ENCODE measurements at regions not wholly inside any gene's neighbourhood (a gene's known extent, or its start where the extent isn't known, plus 50 kb on each side); places are given as distances from the start of the nearest gene placed in this dataset.

GRCh38 chr5:3740546-3741373 is 145.1 kb downstream of the IRX1 start:
- Mint-ChIP-seq H3K36me3 (ENCODE audit: low read depth) (no peaks in the 10 kb centered on the region), H3K4me3 (ENCODE audit: low read depth) (no peak overlapping the region), H3K27me3 (ENCODE audit: low read depth) (no peaks in the 10 kb centered on the region), H3K27ac (no peak overlapping the region), H3K4me1 (ENCODE audit: low read depth) (no peaks in the 10 kb centered on the region), H3K9me3 (peaks cover 11% of the 10 kb centered on the region)
- DNase-seq (ENCODE audit: low spot score), result no peak
- intact Hi-C loops (cut with micrococcal nuclease), result no loop called here

- no peak for DNase-seq (ENCODE audit: low spot score)
- intact Hi-C loops (cut with micrococcal nuclease), result no loop called here
- Mint-ChIP-seq H3K4me1 (ENCODE audit: low read depth) (no peaks in the 10 kb centered on the region), H3K9me3 (peaks cover 12% of the 10 kb centered on the region), H3K27ac (no peak overlapping the region), H3K27me3 (ENCODE audit: low read depth) (no peaks in the 10 kb centered on the region), H3K36me3 (ENCODE audit: low read depth) (no peaks in the 10 kb centered on the region), H3K4me3 (ENCODE audit: low read depth) (no peak overlapping the region)
Observed at GRCh38 chr5:3741374-3741770, 145.7 kb downstream of the IRX1 start.

- Mint-ChIP-seq H3K27me3 (ENCODE audit: low read depth) (no peaks in the 10 kb centered on the region), H3K9me3 (peaks cover 18% of the 10 kb centered on the region), H3K4me1 (ENCODE audit: low read depth) (no peaks in the 10 kb centered on the region), H3K4me3 (ENCODE audit: low read depth) (no peak overlapping the region), H3K36me3 (ENCODE audit: low read depth) (no peaks in the 10 kb centered on the region), H3K27ac (no peak overlapping the region)
- no peak for DNase-seq (ENCODE audit: low spot score)
- intact Hi-C loops (cut with micrococcal nuclease), result no loop called here
Observed at GRCh38 chr5:3742750-3743149, 147.1 kb downstream of the IRX1 start.

GRCh38 chr5:3751846-3752245 is 156.2 kb downstream of the IRX1 start:
- DNase-seq (ENCODE audit: low spot score), result no peak
- no peak overlapping the region for H3K27ac Mint-ChIP-seq
- no peaks in the 10 kb centered on the region for H3K36me3 Mint-ChIP-seq (ENCODE audit: low read depth)
- H3K27me3 Mint-ChIP-seq (ENCODE audit: low read depth), result no peaks in the 10 kb centered on the region
- H3K4me3 Mint-ChIP-seq (ENCODE audit: low read depth), result no peak overlapping the region
- H3K4me1 Mint-ChIP-seq (ENCODE audit: low read depth), result no peaks in the 10 kb centered on the region
- intact Hi-C loops (cut with micrococcal nuclease), result no loop called here
- H3K9me3 Mint-ChIP-seq, result peaks cover 16% of the 10 kb centered on the region

GRCh38 chr5:3778000-3778550 is 182.4 kb downstream of the IRX1 start:
- H3K27ac Mint-ChIP-seq, result no peak overlapping the region
- intact Hi-C loops (cut with micrococcal nuclease), result no loop called here
- no peaks in the 10 kb centered on the region for H3K36me3 Mint-ChIP-seq (ENCODE audit: low read depth)
- no peaks in the 10 kb centered on the region for H3K27me3 Mint-ChIP-seq (ENCODE audit: low read depth)
- DNase-seq (ENCODE audit: low spot score), result no peak
- H3K9me3 Mint-ChIP-seq, result peaks cover 19% of the 10 kb centered on the region
- no peaks in the 10 kb centered on the region for H3K4me1 Mint-ChIP-seq (ENCODE audit: low read depth)
- no peak overlapping the region for H3K4me3 Mint-ChIP-seq (ENCODE audit: low read depth)

- Mint-ChIP-seq H3K36me3 (ENCODE audit: low read depth) (no peaks in the 10 kb centered on the region), H3K4me1 (ENCODE audit: low read depth) (no peaks in the 10 kb centered on the region), H3K27me3 (ENCODE audit: low read depth) (no peaks in the 10 kb centered on the region), H3K27ac (no peak overlapping the region), H3K9me3 (peaks cover 24% of the 10 kb centered on the region), H3K4me3 (ENCODE audit: low read depth) (no peak overlapping the region)
- intact Hi-C loops (cut with micrococcal nuclease), result no loop called here
- no peak for DNase-seq (ENCODE audit: low spot score)
Observed at GRCh38 chr5:3778945-3779344, 183.3 kb downstream of the IRX1 start.

GRCh38 chr5:3780278-3780677 is 184.6 kb downstream of the IRX1 start:
- no peak overlapping the region for H3K27ac Mint-ChIP-seq
- no peak overlapping the region for H3K4me3 Mint-ChIP-seq (ENCODE audit: low read depth)
- intact Hi-C loops (cut with micrococcal nuclease), result no loop called here
- no peaks in the 10 kb centered on the region for H3K4me1 Mint-ChIP-seq (ENCODE audit: low read depth)
- H3K9me3 Mint-ChIP-seq, result peaks cover 18% of the 10 kb centered on the region
- no peaks in the 10 kb centered on the region for H3K36me3 Mint-ChIP-seq (ENCODE audit: low read depth)
- H3K27me3 Mint-ChIP-seq (ENCODE audit: low read depth), result no peaks in the 10 kb centered on the region
- DNase-seq (ENCODE audit: low spot score), result no peak

GRCh38 chr5:3780907-3781306 is 185.3 kb downstream of the IRX1 start:
- no peak overlapping the region for H3K27ac Mint-ChIP-seq
- no peaks in the 10 kb centered on the region for H3K36me3 Mint-ChIP-seq (ENCODE audit: low read depth)
- intact Hi-C loops (cut with micrococcal nuclease), result no loop called here
- no peak for DNase-seq (ENCODE audit: low spot score)
- H3K27me3 Mint-ChIP-seq (ENCODE audit: low read depth), result no peaks in the 10 kb centered on the region
- no peak overlapping the region for H3K4me3 Mint-ChIP-seq (ENCODE audit: low read depth)
- peaks cover 15% of the 10 kb centered on the region for H3K9me3 Mint-ChIP-seq
- H3K4me1 Mint-ChIP-seq (ENCODE audit: low read depth), result no peaks in the 10 kb centered on the region

- intact Hi-C loops (cut with micrococcal nuclease), result no loop called here
- Mint-ChIP-seq H3K4me1 (ENCODE audit: low read depth) (no peaks in the 10 kb centered on the region), H3K9me3 (peaks cover 20% of the 10 kb centered on the region), H3K27me3 (ENCODE audit: low read depth) (no peaks in the 10 kb centered on the region), H3K36me3 (ENCODE audit: low read depth) (no peaks in the 10 kb centered on the region), H3K4me3 (ENCODE audit: low read depth) (no peak overlapping the region), H3K27ac (no peak overlapping the region)
- DNase-seq (ENCODE audit: low spot score), result no peak
Observed at GRCh38 chr5:3784854-3785253, 189.2 kb downstream of the IRX1 start.

- intact Hi-C loops (cut with micrococcal nuclease), result no loop called here
- Mint-ChIP-seq H3K4me1 (ENCODE audit: low read depth) (no peaks in the 10 kb centered on the region), H3K36me3 (ENCODE audit: low read depth) (no peaks in the 10 kb centered on the region), H3K27ac (no peak overlapping the region), H3K27me3 (ENCODE audit: low read depth) (no peaks in the 10 kb centered on the region), H3K4me3 (ENCODE audit: low read depth) (no peak overlapping the region), H3K9me3 (peaks cover 20% of the 10 kb centered on the region)
- no peak for DNase-seq (ENCODE audit: low spot score)
Observed at GRCh38 chr5:3786165-3786564, 190.5 kb downstream of the IRX1 start.

GRCh38 chr5:3786891-3787430 is 191.3 kb downstream of the IRX1 start:
- peaks cover 20% of the 10 kb centered on the region for H3K9me3 Mint-ChIP-seq
- no peaks in the 10 kb centered on the region for H3K4me1 Mint-ChIP-seq (ENCODE audit: low read depth)
- no peak for DNase-seq (ENCODE audit: low spot score)
- H3K36me3 Mint-ChIP-seq (ENCODE audit: low read depth), result no peaks in the 10 kb centered on the region
- no peak overlapping the region for H3K27ac Mint-ChIP-seq
- no peak overlapping the region for H3K4me3 Mint-ChIP-seq (ENCODE audit: low read depth)
- intact Hi-C loops (cut with micrococcal nuclease), result no loop called here
- H3K27me3 Mint-ChIP-seq (ENCODE audit: low read depth), result no peaks in the 10 kb centered on the region

GRCh38 chr5:3787604-3788003 is 192.0 kb downstream of the IRX1 start:
- no peaks in the 10 kb centered on the region for H3K27me3 Mint-ChIP-seq (ENCODE audit: low read depth)
- H3K4me3 Mint-ChIP-seq (ENCODE audit: low read depth), result no peak overlapping the region
- intact Hi-C loops (cut with micrococcal nuclease), result no loop called here
- peaks cover 13% of the 10 kb centered on the region for H3K9me3 Mint-ChIP-seq
- DNase-seq (ENCODE audit: low spot score), result no peak
- no peak overlapping the region for H3K27ac Mint-ChIP-seq
- H3K4me1 Mint-ChIP-seq (ENCODE audit: low read depth), result no peaks in the 10 kb centered on the region
- no peaks in the 10 kb centered on the region for H3K36me3 Mint-ChIP-seq (ENCODE audit: low read depth)

- H3K9me3 Mint-ChIP-seq, result peaks cover 9% of the 10 kb centered on the region
Observed at GRCh38 chr5:3789519-3790193, 194.0 kb downstream of the IRX1 start.

More at GRCh38 chr5:3789519-3790193, 194.0 kb downstream of the IRX1 start:
- no peak overlapping the region for H3K4me3 Mint-ChIP-seq (ENCODE audit: low read depth)
- no peaks in the 10 kb centered on the region for H3K36me3 Mint-ChIP-seq (ENCODE audit: low read depth)
- intact Hi-C loops (cut with micrococcal nuclease), result no loop called here
- no peak for DNase-seq (ENCODE audit: low spot score)
- no peaks in the 10 kb centered on the region for H3K27me3 Mint-ChIP-seq (ENCODE audit: low read depth)
- H3K27ac Mint-ChIP-seq, result no peak overlapping the region
- no peaks in the 10 kb centered on the region for H3K4me1 Mint-ChIP-seq (ENCODE audit: low read depth)

Measured in activated T-helper 2 cell treated with anti-CD3 and anti-CD28 coated beads, Interferon-gamma antibody, Interleukin-2, Interleukin-4, amounts not matched to agents 10 μg/mL and 5 μg/mL and 100 μg/mL, durations not matched to agents 14 hours and 24 hours and 36 hours (primary cell).